Epithelial cell of proximal tubule (primary cell): ENCODE measurements at regions not wholly inside any gene's neighbourhood (a gene's known extent, or its start where the extent isn't known, plus 50 kb on each side); places are given as distances from the start of the nearest gene placed in this dataset.
A peak's percentile ranks its signal among the peaks of the same experiment; 100 is the strongest.

Source experiments
- DNase-seq: peaks from one replicate; pipeline ENCODE4 v3.0.0-alpha.2; 2011; ENCODE audit warnings: low read depth
- H3K4me3 ChIP-seq: 2 replicates; pipeline ENCODE4 v1.5.1; 2011; ENCODE audit warnings: low read depth, mild to moderate bottlenecking, low read length
- TF ChIP-seq, protein P1 (sequence below): conservative IDR thresholded peaks from 2 replicates; pipeline ENCODE4 v1.5.1; 2012; ENCODE audit warnings: low read depth, mild to moderate bottlenecking, low read length

GRCh38 chr2:157046396-157046795, 211.1 kb upstream of the GALNT5 start:
- no peak for DNase-seq
- no peak overlapping the region for H3K4me3 ChIP-seq
- TF ChIP-seq, protein P1, sequence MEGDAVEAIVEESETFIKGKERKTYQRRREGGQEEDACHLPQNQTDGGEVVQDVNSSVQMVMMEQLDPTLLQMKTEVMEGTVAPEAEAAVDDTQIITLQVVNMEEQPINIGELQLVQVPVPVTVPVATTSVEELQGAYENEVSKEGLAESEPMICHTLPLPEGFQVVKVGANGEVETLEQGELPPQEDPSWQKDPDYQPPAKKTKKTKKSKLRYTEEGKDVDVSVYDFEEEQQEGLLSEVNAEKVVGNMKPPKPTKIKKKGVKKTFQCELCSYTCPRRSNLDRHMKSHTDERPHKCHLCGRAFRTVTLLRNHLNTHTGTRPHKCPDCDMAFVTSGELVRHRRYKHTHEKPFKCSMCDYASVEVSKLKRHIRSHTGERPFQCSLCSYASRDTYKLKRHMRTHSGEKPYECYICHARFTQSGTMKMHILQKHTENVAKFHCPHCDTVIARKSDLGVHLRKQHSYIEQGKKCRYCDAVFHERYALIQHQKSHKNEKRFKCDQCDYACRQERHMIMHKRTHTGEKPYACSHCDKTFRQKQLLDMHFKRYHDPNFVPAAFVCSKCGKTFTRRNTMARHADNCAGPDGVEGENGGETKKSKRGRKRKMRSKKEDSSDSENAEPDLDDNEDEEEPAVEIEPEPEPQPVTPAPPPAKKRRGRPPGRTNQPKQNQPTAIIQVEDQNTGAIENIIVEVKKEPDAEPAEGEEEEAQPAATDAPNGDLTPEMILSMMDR, result no peak

DNA sequence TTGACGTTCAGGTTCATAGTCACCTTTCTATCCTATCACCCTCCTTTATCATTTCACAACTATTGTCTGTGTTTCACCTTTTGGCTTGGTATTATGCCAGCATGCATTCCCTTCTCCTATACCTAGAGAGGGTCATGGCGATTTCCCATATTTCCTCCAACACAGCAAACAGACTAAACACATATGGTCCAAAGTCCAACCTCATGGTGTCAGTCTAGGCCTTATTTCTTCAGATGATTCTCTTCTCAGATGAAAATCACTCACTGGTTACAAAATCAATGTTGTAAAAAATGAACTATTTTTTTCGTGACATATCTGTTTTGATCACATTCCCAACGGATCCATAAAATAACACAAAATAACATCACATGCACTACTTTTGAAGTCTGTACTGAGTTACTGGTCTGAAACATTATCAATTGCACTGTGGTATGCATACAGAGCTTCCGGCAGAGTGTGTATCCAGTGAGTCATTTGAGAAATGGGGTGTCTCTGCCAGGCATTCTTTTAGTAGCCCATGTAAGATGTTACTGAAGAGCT, 204.8 kb upstream of the GALNT5 start:
- no peak overlapping the region for H3K4me3 ChIP-seq
- TF ChIP-seq, protein P1, result no peak
- no peak for DNase-seq

DNA sequence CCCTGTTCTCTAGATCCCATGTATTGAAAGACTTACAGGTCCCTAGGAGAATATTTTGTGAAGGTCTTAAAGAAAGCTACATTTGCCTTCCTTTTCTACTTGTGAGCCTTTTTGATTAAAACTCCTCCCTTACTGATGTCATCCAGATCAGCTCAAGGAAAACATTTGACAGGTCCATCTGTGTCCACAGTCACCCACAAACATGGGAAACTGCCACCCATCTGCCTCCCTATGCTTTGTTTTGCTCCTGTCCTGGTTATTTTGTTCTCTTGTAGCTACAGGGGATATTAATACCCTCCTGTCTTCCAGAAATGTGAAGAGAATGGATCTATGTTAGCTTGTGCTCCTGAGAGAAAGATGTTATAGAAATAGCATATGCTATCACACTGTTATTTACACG, 203.6 kb upstream of the GALNT5 start:
- H3K4me3 ChIP-seq, result no peak overlapping the region
- TF ChIP-seq, protein P1, result no peak
- DNase-seq, result no peak

DNA sequence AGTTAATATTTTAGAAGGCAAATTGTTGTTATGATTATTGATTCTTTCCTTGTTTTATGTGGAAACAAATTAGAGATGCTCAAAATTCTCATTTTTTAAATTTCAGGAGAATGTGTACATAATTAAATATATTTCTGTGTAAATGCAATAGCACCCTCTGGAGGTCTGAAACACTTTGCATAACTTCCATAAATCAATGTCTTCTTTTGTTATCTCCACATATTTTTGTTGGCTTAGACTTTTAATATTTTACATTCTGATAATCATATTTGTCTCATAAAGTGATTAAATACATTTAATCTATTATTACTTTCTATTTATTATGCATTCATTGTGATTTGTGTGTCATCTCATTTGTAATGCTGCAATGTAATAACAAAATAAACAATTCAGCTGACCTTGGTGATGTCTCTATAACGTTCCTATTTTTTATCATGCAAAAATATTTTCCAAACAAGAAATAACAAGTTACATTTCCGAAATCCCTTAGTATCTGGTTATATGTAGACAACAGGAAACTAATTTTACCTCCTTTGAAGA, 201.8 kb upstream of the GALNT5 start:
- no peak overlapping the region for H3K4me3 ChIP-seq
- no peak for DNase-seq
- TF ChIP-seq, protein P1, result peak; percentile 59

DNA sequence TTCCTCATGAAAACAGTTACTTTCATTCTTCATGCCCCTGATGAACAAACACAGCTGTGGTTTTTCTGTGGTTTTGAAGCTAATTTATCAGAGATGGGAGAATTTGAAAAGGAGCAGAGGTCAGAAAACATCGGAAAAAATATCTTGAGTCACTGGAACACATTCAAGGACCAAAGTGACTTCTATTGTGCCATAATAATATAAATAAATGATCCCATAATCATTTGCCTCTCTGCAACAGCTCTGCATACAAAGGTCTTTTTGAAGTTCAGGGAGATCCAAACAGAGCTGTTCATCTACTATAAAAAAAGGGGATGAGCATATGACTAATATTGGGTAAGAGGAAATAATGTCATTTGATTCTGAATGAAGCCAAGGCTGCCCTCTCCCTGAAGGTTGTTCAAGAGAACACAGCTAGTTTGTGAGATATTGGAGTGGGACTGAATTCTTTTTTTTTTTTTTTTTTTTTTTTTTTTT, 201.3 kb upstream of the GALNT5 start:
- TF ChIP-seq, protein P1, result no peak
- DNase-seq, result no peak
- H3K4me3 ChIP-seq, result no peak overlapping the region

DNA sequence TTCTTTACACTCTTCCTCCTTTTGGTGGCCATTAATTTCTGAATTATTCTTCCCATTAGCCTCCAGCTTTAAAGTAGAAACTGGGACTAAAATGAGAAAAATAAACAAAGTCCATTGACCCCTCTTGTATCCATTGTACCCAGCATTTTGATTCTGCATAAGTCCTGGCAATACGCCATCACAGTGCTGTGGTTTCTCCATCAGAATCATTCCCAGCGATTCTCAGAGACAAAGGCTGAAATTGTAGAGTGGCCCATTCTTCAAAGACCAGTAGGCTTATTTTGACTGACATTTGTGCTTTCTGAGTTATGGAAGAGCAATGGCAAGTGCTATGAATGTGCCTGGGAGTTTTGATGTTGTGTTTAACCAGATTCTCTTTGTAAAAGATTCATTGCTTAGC, 199.3 kb upstream of the GALNT5 start:
- no peak for DNase-seq
- TF ChIP-seq, protein P1, result no peak
- no peak overlapping the region for H3K4me3 ChIP-seq

- TF ChIP-seq, protein P1, result no peak
- H3K4me3 ChIP-seq, result no peak overlapping the region
- no peak for DNase-seq
Measured at GRCh38 chr2:157059036-157059435, 198.5 kb upstream of the GALNT5 start.
